ENCODE measurements at regions not wholly inside any gene's neighbourhood (a gene's known extent, or its start where the extent isn't known, plus 50 kb on each side); places are given as distances from the start of the nearest gene placed in this dataset.

GRCh38 chr10:31645786-31646185, 282.8 kb downstream of the ARHGAP12 start:
- ATAC-seq (replicated peaks in 1 of 4) (no peak), DNase-seq (no peak)
- ChIA-PET CTCF (no interaction called here), POLR2A (no interaction called here)
- Mint-ChIP-seq H3K4me3 (no peak overlapping the region), H3K9me3 (no peaks in the 10 kb centered on the region), H3K36me3 (peaks cover 4% of the 10 kb centered on the region), H3K4me1 (no peaks in the 10 kb centered on the region), H3K27me3 (peaks cover 13 to 22% of the 10 kb centered on the region in 2 donors), H3K27ac (no peak overlapping the region)
- Histone ChIP-seq H3K4me3 (ENCODE audit: control insufficient read depth in 1 of 2, extremely low read depth in 1 of 2, low read length in 1 of 2) (no peak overlapping the region), H3K9me3 (no peaks in the 10 kb centered on the region), H3K27me3 (replicated peaks in 1 of 2; ENCODE audit: control insufficient read depth in 2 of 2, extremely low read depth in 1 of 2, insufficient read depth in 2 of 2, low read length in 1 of 2) (peaks cover 0 to 12% of the 10 kb centered on the region in 2 experiments), H3K36me3 (ENCODE audit: control insufficient read depth in 2 of 2, extremely low read depth in 1 of 2, insufficient read depth in 1 of 2, low read length in 1 of 2) (no peaks in the 10 kb centered on the region), H3K27ac (ENCODE audit: low read length) (no peak overlapping the region), H3K4me1 (ENCODE audit: control insufficient read depth in 1 of 2, extremely low read depth in 1 of 2, insufficient read depth in 2 of 2, low read length in 2 of 2) (no peaks in the 10 kb centered on the region)
- 80% methylated on average over 6 of the region's 6 CpGs for WGBS (ENCODE audit: insufficient coverage)

- Mint-ChIP-seq H3K27me3 (peaks cover 11 to 17% of the 10 kb centered on the region in 2 donors), H3K36me3 (peaks cover 4% of the 10 kb centered on the region), H3K4me1 (no peaks in the 10 kb centered on the region), H3K27ac (no peak overlapping the region), H3K9me3 (no peaks in the 10 kb centered on the region), H3K4me3 (no peak overlapping the region)
- H3K4me1 ChIP-seq (ENCODE audit: control insufficient read depth in 1 of 2, extremely low read depth in 1 of 2, insufficient read depth in 2 of 2, low read length in 2 of 2) = no peaks in the 10 kb centered on the region
- WGBS (ENCODE audit: insufficient coverage) = 100% methylated on average over 1 of the region's 4 CpGs
- ATAC-seq (replicated peaks in 1 of 4) (no peak), DNase-seq (no peak)
- H3K9me3 ChIP-seq = no peaks in the 10 kb centered on the region
- ChIA-PET CTCF (no interaction called here), POLR2A (no interaction called here)
- H3K4me3 ChIP-seq (ENCODE audit: control insufficient read depth in 1 of 2, extremely low read depth in 1 of 2, low read length in 1 of 2) = no peak overlapping the region
- H3K27ac ChIP-seq (ENCODE audit: low read length) = no peak overlapping the region
- no peaks in the 10 kb centered on the region for H3K36me3 ChIP-seq (ENCODE audit: control insufficient read depth in 2 of 2, extremely low read depth in 1 of 2, insufficient read depth in 1 of 2, low read length in 1 of 2)
- H3K27me3 ChIP-seq (replicated peaks in 1 of 2; ENCODE audit: control insufficient read depth in 2 of 2, extremely low read depth in 1 of 2, insufficient read depth in 2 of 2, low read length in 1 of 2) = peaks cover 0 to 11% of the 10 kb centered on the region in 2 experiments
Observed at GRCh38 chr10:31644931-31645633, 283.5 kb downstream of the ARHGAP12 start.

- ChIA-PET CTCF (no interaction called here), POLR2A (no interaction called here)
- Mint-ChIP-seq H3K36me3 (peaks cover 4% of the 10 kb centered on the region), H3K27me3 (peaks cover 11 to 12% of the 10 kb centered on the region in 2 donors), H3K9me3 (peaks cover 8 to 9% (median 9%) of the 10 kb centered on the region in 3 donors), H3K4me3 (no peak overlapping the region), H3K4me1 (no peaks in the 10 kb centered on the region), H3K27ac (no peak overlapping the region)
- Histone ChIP-seq H3K27me3 (replicated peaks in 1 of 2; ENCODE audit: control insufficient read depth in 2 of 2, extremely low read depth in 1 of 2, insufficient read depth in 2 of 2, low read length in 1 of 2) (peaks cover 0 to 3% of the 10 kb centered on the region in 2 experiments), H3K9me3 (no peaks in the 10 kb centered on the region), H3K4me3 (ENCODE audit: control insufficient read depth in 1 of 2, extremely low read depth in 1 of 2, low read length in 1 of 2) (no peak overlapping the region), H3K36me3 (ENCODE audit: control insufficient read depth in 2 of 2, extremely low read depth in 1 of 2, insufficient read depth in 1 of 2, low read length in 1 of 2) (no peaks in the 10 kb centered on the region), H3K4me1 (ENCODE audit: control insufficient read depth in 1 of 2, extremely low read depth in 1 of 2, insufficient read depth in 2 of 2, low read length in 2 of 2) (no peaks in the 10 kb centered on the region), H3K27ac (ENCODE audit: low read length) (no peak overlapping the region)
- DNase-seq (no peak), ATAC-seq (replicated peaks in 1 of 4) (no peak)
- 71% methylated on average over 1 of the region's 1 CpG for WGBS (ENCODE audit: insufficient coverage)
Observed at GRCh38 chr10:31642281-31642680, 286.4 kb downstream of the ARHGAP12 start.

- H3K4me3 ChIP-seq (ENCODE audit: control insufficient read depth in 1 of 2, extremely low read depth in 1 of 2, low read length in 1 of 2) = no peak overlapping the region
- H3K36me3 ChIP-seq (ENCODE audit: control insufficient read depth in 2 of 2, extremely low read depth in 1 of 2, insufficient read depth in 1 of 2, low read length in 1 of 2) = no peaks in the 10 kb centered on the region
- no peak overlapping the region for H3K4me3 Mint-ChIP-seq
- DNase-seq (no peak), ATAC-seq (replicated peaks in 1 of 4) (no peak)
- H3K27ac ChIP-seq (ENCODE audit: low read length) = no peak overlapping the region
- ChIA-PET CTCF (interaction anchor here in 1 of 2 donors (0.5 kb wide), 1 partner anchor 428 kb away, joined by 3 read pairs; no protein-coding TSS in a partner anchor), POLR2A (no interaction called here)
- no peaks in the 10 kb centered on the region for H3K9me3 ChIP-seq
- no peaks in the 10 kb centered on the region for H3K36me3 Mint-ChIP-seq
- no peak overlapping the region for H3K27ac Mint-ChIP-seq
- H3K4me1 Mint-ChIP-seq = no peaks in the 10 kb centered on the region
- no peaks in the 10 kb centered on the region for H3K4me1 ChIP-seq (ENCODE audit: control insufficient read depth in 1 of 2, extremely low read depth in 1 of 2, insufficient read depth in 2 of 2, low read length in 2 of 2)
- H3K27me3 ChIP-seq (replicated peaks in 1 of 2; ENCODE audit: control insufficient read depth in 2 of 2, extremely low read depth in 1 of 2, insufficient read depth in 2 of 2, low read length in 1 of 2) = peaks cover 0 to 3% of the 10 kb centered on the region in 2 experiments
- WGBS (ENCODE audit: insufficient coverage) = no CpG with 5 or more reads among the region's 2 CpGs
- peaks cover 8 to 9% (median 9%) of the 10 kb centered on the region in 3 donors for H3K9me3 Mint-ChIP-seq
- H3K27me3 Mint-ChIP-seq = peaks cover 3 to 6% of the 10 kb centered on the region in 2 donors
Observed at GRCh38 chr10:31635415-31636065, 293.1 kb downstream of the ARHGAP12 start.

- peaks cover 3 to 6% of the 10 kb centered on the region in 2 donors for H3K27me3 Mint-ChIP-seq
- H3K36me3 Mint-ChIP-seq = no peaks in the 10 kb centered on the region
- ChIA-PET CTCF (interaction anchor here in 1 of 2 donors (0.6 kb wide), 1 partner anchor 17 kb away, joined by 3 read pairs; no protein-coding TSS in a partner anchor), POLR2A (no interaction called here)
- ATAC-seq (replicated peaks in 1 of 4) (no peak), DNase-seq (no peak)
- no peaks in the 10 kb centered on the region for H3K9me3 ChIP-seq
- no peaks in the 10 kb centered on the region for H3K4me1 Mint-ChIP-seq
- no peak overlapping the region for H3K4me3 Mint-ChIP-seq
- H3K4me1 ChIP-seq (ENCODE audit: control insufficient read depth in 1 of 2, extremely low read depth in 1 of 2, insufficient read depth in 2 of 2, low read length in 2 of 2) = no peaks in the 10 kb centered on the region
- H3K27me3 ChIP-seq (replicated peaks in 1 of 2; ENCODE audit: control insufficient read depth in 2 of 2, extremely low read depth in 1 of 2, insufficient read depth in 2 of 2, low read length in 1 of 2) = peaks cover 0 to 3% of the 10 kb centered on the region in 2 experiments
- H3K9me3 Mint-ChIP-seq = peaks cover 8 to 9% (median 9%) of the 10 kb centered on the region in 3 donors
- no peak overlapping the region for H3K4me3 ChIP-seq (ENCODE audit: control insufficient read depth in 1 of 2, extremely low read depth in 1 of 2, low read length in 1 of 2)
- no peak overlapping the region for H3K27ac Mint-ChIP-seq
- WGBS (ENCODE audit: insufficient coverage) = no CpG with 5 or more reads among the region's 1 CpG
- no peaks in the 10 kb centered on the region for H3K36me3 ChIP-seq (ENCODE audit: control insufficient read depth in 2 of 2, extremely low read depth in 1 of 2, insufficient read depth in 1 of 2, low read length in 1 of 2)
- H3K27ac ChIP-seq (ENCODE audit: low read length) = no peak overlapping the region
Observed at GRCh38 chr10:31635009-31635408, 293.6 kb downstream of the ARHGAP12 start.

GRCh38 chr10:31630861-31631567, 297.6 kb downstream of the ARHGAP12 start:
- peaks cover 2% of the 10 kb centered on the region for H3K9me3 ChIP-seq
- WGBS (ENCODE audit: insufficient coverage) = no CpG with 5 or more reads among the region's 4 CpGs
- Mint-ChIP-seq H3K27me3 (peaks cover 6 to 7% of the 10 kb centered on the region in 2 donors), H3K4me1 (no peaks in the 10 kb centered on the region), H3K9me3 (peaks cover 6 to 8% (median 7%) of the 10 kb centered on the region in 3 donors), H3K36me3 (no peaks in the 10 kb centered on the region), H3K4me3 (no peak overlapping the region), H3K27ac (no peak overlapping the region)
- POLR2A ChIA-PET = no interaction called here
- H3K27ac ChIP-seq (ENCODE audit: low read length) = no peak overlapping the region
- CTCF ChIA-PET = interaction anchor here in 1 of 2 donors (0.5 kb wide), 1 partner anchor 410 kb away, joined by 6 read pairs; no protein-coding TSS in a partner anchor
- no peak for ATAC-seq (replicated peaks in 1 of 4)
- DNase-seq = no peak
- H3K27me3 ChIP-seq (replicated peaks in 1 of 2; ENCODE audit: control insufficient read depth in 2 of 2, extremely low read depth in 1 of 2, insufficient read depth in 2 of 2, low read length in 1 of 2) = peaks cover 0 to 3% of the 10 kb centered on the region in 2 experiments
- H3K4me1 ChIP-seq (ENCODE audit: control insufficient read depth in 1 of 2, extremely low read depth in 1 of 2, insufficient read depth in 2 of 2, low read length in 2 of 2) = no peaks in the 10 kb centered on the region
- H3K36me3 ChIP-seq (ENCODE audit: control insufficient read depth in 2 of 2, extremely low read depth in 1 of 2, insufficient read depth in 1 of 2, low read length in 1 of 2) = no peaks in the 10 kb centered on the region
- no peak overlapping the region for H3K4me3 ChIP-seq (ENCODE audit: control insufficient read depth in 1 of 2, extremely low read depth in 1 of 2, low read length in 1 of 2)
